Activated CD4-positive, alpha-beta T cell treated with anti-CD3 and anti-CD28 coated beads, Interleukin-2, amount 50 U/mL, for 48 hours (primary cell): ENCODE measurements at regions not wholly inside any gene's neighbourhood (a gene's known extent, or its start where the extent isn't known, plus 50 kb on each side); places are given as distances from the start of the nearest gene placed in this dataset.

Source experiments
- DNase-seq, 2 experiments: peaks; one replicate each; pipeline ENCODE4 v3.0.0-alpha.2; 2020

DNA sequence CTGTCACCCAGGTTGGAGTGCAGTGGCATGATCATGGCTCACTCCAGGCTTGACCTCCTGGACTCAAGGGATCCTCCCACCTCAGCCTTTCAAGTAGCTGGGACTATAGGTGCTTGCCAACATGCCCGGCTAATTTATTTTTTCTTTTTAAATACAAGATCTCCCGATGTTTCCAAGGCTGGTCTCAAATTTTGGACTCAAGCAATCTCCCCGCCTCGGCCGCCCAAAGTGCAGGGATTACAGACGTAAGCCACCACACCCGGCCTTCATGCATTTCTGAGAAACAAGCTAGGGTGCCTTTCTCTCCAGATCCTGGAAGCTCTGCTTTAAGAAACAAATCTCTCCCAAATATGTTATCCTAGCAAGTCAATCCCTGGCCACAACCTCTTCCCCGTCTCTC lies 234.1 kb downstream of the FBXO15 start:
- DNase-seq: no peak

DNA sequence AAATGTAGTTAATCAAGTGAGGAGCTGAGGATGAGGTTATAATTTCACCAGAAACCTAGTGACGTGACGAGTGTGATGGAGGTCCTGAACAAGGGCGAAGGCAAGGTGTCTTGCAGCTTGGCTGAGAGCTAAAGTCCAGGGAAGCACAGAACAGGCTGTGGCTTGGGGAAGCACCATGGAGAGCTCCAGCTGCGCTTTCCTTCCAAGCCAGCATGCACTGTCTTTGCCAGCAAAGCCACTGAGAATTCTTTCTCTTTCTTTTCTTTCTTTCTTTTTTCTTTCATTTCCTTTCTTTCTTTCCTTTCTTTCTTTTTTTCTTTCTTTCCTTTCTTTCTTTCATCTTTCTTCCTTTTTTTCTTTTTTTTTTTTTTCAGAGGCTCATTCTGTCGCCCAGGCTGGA lies 239.3 kb downstream of the FBXO15 start:
- no peak for DNase-seq

DNA sequence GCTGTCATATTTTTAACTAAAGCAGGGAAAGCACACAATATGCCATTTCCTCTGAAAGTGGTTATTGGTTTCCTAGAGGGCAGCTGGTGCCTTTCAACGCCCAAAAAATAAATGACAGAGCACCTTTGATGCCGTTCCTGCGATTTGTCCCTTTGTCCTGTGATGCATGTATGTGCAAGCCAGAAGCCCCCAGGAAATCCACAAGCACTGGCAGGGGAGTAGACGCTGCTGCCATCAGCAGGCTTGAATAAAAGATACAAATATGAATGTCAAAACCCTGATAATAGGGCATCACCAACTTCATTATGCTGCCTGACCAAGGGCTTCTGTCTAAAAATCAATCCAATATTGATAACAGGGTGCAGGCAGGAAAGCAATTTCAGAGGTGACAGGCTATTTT lies 246.1 kb downstream of the FBXO15 start:
- no peak for DNase-seq

DNA sequence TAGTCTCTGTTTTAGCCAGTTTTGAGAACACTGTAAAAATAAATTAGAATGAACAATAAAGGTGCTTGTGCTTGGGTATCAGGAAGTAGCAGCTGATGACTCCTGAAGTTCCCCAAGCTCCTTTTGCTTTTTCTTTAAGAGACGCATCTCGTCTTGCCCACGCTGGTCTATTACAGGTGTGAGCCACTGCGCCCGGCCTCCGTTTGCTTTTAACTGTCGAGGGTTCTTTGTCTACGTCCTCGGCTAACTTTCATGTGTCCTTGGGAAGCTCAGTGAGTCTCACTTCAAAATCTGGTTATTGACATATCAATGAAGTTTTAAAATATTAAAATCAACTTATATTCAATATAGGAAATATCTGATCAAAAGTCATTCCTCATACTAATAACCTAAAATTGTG lies 246.5 kb downstream of the FBXO15 start:
- no peak for DNase-seq

DNA sequence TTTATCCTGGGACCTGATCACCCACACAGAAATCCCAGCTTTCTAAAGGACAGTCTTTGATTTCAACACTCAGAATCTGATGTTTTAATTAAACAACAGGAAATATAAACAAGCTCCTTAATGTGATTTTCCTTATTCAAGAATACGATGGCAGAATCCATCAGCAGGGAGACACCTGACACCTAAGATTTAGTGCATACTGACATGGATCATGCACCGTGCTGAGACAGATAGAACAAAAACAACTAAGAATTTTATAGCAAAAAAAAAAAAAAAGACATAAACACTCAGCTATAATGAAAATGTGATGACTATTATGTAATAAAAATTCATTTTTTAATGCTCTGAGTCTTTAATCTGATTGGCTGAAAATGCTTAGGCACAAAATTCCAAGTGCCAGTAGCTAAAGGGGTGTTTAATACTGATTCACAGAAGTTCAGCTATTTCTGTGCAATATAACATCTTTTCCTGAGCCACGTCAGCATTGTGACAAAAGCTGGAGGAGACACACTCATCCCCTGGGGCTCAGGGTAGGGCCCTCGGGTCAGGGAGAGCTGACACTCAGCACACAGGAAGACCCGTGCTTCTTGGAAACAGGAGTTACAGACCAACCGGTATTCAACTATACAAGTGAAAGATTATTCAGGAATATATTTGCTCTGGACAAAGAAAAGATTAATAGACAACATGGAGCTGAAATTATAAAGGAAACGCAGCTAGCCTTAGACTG lies 247.4 kb downstream of the FBXO15 start:
- DNase-seq: no peak

DNA sequence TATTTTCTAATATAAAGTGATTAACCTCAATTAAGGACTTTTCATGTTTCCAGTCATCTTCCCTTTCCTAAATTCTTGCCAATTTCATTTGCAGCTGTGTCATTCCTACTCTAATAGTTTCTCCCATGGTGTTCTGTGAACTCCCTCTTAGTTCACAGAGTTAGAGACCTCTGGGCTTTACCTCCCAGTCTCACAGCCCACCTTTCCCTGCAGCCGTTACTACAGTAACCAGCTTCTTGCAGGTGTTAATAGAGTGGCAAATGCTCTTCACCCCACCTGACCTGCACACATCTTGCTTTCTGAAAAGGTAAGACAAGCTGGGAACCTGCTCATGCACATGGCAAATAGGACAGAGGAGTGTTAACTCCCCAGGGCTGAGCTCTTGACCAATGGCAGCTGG lies 250.1 kb downstream of the FBXO15 start:
- no peak for DNase-seq

DNA sequence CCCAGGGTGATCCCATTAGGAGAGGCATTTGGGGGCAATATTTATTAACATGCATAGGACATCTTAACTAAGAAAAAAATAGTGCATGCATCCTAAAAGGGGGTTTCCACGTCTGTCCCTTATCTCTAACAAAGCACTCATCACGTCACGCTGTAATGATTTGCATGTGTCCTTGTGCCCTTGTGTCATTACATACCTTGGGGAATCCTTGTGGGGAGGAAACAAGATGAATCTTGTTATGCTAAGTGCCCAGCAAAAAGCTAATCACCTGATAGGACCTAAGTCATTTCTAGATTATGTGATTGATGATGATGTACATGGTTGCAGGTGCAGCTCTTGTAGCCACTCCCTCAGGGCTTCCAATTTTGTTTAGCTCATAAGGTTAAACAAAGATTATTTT lies 250.9 kb downstream of the FBXO15 start:
- DNase-seq: no peak

DNA sequence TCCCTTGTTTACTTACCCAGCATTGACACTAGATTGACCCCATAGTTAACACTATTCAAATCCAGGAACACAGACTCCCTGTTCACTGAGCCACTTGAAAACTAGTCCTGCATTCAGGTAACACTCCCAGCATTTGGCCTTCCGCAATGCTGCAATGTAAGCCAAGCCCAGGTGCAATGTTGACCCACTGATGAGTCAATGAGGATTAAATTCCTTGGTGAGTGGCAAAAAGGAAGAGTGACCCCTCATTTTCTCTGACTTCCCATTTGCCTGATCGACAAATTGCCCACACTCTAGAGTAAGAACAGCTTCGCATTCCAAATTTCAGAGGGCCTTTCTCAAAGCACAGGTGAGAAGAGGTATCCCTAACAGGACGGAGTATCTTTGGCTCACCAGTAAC lies 251.9 kb downstream of the FBXO15 start:
- DNase-seq: no peak

DNA sequence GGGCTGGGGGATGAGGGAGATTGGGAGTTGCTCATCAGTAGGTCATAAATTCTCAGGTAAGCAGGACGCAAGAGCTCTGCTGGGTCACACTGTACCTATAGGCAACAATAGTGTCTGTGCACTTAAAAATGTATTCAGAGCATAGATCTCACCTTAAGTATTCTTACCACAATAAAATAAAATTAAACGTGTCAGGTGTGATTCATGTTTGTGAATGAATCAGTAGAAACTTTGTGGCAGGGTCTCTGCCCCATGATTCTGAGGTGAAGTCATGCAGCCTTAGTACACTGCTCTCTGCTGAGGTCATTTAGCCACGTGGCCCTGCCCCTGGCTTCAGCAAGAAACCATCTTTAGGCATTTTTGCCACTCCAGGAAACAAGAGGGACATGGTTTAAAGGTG lies 253.8 kb downstream of the FBXO15 start:
- DNase-seq: no peak

DNA sequence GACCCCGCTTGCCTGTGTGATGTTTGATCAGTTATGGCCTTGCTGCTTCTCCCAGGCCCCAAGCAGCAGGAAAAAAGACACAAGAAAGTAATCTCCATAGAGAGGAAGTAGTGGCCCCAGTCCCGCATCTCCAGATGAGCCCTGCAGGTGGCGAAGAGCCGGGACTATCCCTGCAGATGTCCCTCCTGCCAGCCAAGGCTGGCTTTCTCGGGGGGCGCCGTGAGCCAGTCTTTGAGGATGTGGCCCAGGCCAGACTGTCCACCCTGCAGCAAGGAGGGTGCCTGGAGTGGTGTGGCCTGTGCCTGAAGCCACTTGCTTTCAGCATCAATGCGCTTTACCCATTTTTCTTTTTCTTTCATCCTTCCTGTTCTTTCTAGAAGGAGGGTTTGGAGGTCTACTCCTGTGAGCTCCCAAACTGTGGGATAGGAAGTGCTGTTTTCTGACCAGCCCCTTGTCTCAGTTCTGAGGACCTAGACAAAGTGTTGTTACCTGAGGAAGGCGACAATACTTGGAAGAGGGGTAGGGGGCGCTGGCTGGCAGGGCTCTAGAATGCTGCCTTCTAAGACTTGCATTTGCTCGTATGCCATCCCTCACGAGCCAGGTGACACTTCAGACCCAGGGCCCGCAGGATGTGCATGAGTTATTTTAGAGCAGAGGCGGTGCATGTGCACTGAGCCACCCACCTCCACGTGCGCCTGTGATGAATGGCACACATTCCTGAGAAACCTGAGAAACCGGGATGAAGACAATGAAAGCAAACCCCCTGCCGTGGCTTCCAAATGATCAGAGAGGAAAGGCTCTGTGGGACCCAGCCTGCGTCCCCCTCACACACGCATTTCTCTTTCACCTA lies 255.8 kb downstream of the FBXO15 start:
- DNase-seq: no peak

DNA sequence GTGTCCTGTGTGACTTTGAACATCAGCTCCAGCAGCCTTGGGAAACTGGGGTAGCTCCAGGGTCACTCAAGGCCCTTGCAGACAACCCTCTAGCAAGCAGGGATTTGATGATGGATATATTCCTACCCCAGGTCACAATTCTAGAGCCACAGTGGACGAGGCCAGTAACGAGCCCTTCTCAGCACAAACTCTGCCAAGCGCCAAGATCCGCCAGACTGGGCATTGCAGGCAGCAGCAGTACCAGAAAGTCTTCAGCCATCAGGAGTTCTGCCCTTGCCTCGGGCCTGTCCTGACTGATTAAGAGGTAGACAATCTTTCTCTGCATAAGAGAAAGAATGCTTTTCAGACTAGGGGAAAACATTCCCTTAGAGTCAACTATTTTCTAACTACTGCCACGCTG lies 259.1 kb downstream of the FBXO15 start:
- no peak for DNase-seq

DNA sequence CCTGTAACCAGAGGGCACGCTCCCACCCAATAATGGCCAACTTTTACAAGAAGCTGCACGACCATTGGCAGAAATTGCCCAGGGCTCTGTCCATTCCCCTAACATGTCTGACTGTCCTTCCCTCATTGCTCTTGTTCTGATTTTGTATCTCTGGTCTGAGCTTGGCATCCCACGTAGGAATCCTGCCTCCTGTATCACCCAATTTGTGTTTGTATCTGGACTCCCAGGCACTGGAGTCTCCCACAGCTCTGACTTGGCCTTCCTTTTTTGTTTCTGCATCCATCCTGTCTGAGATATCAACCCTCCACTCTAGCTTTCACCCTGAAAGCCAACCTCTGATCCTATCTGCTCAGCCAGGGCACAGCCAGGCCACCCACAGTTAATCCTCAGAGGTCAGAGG lies 259.8 kb downstream of the FBXO15 start:
- DNase-seq: no peak

DNA sequence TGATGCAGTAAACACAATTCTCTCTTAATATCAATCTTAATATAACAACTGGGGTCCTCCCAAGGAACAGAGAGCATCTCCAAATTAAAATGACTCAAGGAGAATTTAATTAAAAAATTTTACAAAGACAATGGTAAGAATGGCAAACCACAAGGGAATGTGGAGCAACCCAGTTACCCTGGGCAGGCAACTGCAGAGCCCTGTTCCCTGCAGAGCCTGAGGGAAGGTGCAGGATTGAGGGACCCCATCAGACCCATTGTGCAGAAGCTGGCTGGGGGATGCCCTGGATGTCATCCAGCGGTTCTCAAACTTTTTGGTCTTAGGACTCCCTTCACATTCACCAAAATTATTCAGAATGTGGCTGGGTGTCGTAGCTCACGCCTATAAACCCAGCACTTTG lies 262.8 kb downstream of the FBXO15 start:
- no peak for DNase-seq

DNA sequence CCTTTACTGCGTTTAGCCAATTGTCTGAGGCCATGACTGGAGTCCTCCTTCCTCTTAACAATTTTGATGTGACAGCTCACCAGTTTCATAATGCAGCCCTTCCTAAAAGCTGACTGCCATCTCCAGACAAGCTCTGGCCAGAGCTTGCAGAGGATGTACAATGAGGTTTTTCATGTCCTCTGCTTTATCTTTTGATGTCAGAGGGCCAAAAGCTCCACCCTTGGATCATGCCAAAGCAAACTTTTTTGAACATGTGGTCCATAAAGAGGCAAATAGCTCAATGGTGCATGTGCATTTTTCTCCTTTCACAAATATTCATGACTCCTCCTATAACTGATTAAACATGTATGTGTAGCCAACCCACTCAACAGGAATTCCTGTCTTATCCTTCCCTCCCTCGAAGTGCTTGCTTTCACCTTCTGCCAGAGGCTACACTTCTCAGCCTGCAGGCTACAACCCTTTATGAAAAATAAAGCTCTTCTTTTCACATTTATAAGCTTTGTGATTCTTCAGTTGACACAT lies 266.2 kb downstream of the FBXO15 start:
- no peak for DNase-seq

DNA sequence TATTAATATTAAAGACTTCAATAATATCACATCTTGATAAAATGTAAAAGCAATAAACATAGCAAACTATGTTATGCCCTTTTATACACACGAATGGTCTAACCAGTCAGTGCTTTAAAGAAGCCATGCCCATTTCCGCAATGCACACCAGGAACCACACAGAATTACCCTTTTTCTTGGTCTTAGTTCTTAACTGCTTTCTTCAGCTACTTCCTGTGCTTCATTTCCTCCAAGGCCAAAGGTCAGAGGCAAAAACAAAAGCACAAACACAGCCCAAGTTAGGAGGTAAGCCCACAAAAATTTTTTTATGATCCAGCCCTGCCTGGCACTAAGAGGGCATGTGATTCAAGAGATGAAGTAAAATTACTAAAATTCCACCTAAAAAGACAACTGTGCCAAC lies 267.2 kb downstream of the FBXO15 start:
- DNase-seq: no peak

DNA sequence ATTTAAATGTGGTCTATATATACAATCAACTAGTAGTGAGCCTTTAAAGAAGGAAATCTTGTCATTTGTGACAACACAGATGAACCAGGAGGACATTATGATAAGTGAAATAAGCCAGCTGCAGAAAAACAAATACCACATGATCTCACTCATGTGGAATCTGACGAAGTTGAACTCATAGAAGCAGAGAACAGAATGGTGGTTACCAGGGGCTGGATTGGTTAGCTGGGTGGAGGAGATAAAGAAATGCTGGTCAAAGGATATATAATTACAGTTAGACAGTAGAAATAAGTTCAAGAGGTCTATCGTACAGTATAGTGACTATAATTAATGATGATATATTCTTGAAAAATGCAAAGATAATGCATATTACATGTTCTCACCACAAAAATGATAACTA lies 267.9 kb downstream of the FBXO15 start:
- no peak for DNase-seq

DNA sequence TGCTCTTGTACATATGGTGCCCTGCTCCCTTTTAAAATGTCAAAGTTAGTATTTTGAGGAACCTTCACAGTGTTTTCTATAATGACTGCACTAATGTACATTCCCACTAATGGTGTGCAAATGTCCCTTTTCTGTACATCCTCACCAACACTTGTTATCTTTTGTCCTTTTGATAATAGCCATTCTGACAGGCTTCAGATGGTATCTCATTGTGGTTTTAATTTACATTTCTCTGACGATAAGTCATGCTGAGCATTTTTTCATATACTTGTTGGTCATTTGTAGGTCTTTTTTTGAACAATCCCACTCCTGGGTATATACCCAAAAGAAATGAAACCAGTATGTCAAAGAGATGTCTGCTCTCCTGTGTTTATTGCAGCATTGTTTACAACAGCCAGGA lies 268.3 kb downstream of the FBXO15 start:
- no peak for DNase-seq

DNA sequence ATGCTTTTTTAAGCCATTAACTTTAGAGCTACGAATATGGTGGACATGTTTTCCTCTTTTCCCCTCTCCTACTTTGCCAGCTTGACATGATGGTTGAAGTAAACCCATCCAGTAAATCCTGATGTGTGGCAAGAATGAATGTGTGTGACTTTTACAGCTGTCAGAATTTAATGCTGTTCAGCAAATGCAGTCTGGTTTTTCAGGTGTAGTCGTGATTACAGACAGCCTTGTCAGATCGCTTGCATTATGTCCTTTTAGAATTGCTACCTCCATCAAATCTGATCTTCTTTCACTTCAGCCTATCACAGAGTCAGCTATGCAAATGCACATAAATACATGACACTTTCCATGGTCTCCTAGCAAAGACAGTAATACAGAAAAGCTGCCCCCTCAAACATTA lies 278.5 kb downstream of the FBXO15 start:
- DNase-seq: no peak

DNA sequence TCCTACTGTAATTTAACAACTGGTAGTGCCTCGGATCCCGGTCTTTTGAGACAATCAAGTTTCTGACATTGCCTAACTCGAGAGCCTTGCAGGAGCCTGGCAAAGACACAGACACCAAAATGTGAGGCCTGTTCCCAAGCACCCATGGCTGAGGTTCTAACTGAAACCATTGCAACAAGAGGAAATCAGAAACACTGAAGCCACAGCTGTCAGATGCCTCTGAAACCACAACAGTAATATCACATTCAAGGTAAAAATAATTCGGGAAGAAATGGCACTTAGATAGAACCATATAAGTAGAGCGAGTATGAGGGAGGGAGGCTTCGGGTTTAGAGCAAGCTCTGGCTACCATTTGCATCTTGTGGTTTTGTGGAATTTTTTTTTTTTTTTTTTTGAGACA lies 285.9 kb downstream of the FBXO15 start:
- DNase-seq: no peak

DNA sequence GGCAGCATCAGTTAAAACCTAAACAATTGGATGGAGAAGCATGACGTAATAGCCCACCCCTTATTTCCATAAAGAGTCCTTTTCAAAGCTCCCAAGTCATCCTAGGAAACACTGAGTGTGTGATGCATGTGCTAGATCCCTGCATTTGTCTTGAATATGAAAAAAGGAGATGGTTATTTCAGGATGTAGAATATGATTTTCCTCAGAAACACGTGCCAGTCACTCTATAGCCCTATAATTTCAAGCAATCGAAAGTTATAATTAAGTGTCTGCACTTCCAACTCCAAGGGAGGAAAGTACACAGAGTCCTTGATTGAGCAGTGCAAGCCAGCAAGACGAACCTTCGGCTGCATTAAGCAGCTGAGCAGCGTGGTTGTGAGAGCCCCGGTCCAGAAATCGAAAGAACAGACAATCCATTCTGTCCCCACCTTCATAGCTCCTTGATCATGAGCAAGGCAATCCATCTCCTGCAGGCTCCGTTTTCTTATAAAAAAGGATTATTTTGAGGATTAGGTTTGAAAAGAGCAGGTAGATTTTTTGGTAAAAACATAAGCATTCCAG lies 287.7 kb downstream of the FBXO15 start:
- DNase-seq: no peak

DNA sequence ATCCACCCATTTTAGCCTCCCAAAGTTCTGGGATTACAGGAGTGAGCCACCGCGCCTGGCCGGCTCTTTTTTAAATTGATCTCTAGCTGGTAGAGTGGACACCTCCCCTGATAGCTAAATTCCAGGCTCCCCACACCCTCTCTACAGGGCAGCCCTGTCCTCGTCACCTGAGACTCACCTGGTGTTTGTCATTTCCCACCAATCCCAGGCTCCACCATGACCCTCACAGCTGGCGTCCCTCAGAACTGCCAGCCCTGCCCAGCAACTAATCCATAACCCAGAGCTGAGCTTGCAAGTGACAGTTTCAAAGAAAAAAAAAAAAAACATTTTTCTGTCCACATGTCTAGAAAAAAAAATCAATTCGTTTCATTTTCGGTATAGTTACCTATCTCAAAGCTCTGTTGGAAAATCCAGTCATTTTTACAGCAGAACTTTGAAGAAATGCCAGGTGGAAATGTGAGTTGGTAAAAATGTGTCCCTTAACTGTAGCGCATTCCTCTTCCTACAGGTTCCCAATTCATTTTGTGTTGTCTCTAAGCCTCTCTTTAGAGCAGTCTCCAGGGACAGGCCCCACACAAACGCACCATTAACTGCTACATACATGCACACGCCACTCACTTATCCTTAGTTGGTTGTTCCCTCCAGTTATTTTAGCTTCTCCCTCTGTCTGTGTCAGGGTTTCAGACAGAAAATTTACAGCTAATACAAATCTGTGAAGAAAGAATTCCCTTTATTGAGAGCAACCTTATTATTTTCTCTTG lies 294.7 kb downstream of the FBXO15 start:
- no peak for DNase-seq

DNA sequence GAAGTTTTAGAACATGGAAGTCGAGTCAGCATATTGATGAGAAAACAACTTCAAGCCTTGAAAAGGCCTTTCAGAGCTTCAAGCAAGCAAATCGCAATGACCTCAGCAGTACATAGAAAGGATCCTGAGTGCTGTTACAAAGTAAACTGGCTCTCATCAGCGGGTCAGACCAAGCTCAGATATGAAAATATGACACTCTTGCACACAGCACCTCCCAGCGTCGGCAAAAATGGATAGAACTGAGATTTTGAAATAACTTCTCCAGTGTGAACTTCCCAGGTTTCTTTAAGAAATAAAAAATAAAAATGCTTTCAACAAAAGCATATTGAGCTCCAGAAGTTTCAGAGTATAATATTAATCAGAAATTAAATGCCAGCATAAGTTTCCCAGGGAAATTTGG lies 296.9 kb downstream of the FBXO15 start:
- DNase-seq: no peak

DNA sequence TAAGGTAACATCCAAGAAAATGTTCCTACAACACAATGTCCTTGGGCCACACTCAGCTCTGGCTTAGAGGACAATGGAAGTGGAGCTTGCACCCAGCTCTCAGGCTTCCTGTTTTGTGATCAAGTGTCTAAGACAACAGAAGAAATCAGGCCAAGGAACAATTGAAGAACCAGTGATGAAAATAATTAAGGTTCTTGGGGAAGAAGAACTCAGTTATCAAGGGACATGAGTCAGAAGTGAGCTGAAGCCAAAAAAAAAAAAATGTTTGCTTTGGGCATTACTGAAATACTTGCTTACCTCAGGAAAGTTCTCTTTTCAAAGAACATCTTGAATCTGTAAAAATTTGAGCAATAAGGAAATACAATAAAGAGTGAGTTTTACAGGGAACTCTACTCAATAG lies 299.0 kb downstream of the FBXO15 start:
- DNase-seq: no peak
